Central memory CD8-positive, alpha-beta T cell (primary cell): ENCODE measurements at regions not wholly inside any gene's neighbourhood (a gene's known extent, or its start where the extent isn't known, plus 50 kb on each side); places are given as distances from the start of the nearest gene placed in this dataset.

Experiments used
- ATAC-seq: fragments of 150-1000 bp; cut with Tn5 transposase; replicated peaks from 2 replicates; pipeline ENCODE4 v1.10.0; 2022; ENCODE audit warnings: mild to moderate bottlenecking, moderate FRiP score, moderate number of reproducible peaks; ENCODE audit not compliant: poor library complexity, severe bottlenecking; ENCODE audit errors: extremely low read depth
- DNase-seq, 2 donors: peaks; one replicate each; pipeline ENCODE4 v3.0.0; 2021; ENCODE audit warnings: low spot score in 2 of 2
- H3K27ac Mint-ChIP-seq: one replicate; pipeline ENCODE4 v1.8.0; 2022; ENCODE audit warnings: low read depth, mild to moderate bottlenecking, moderate library complexity, mixed read lengths
- H3K27me3 Mint-ChIP-seq: one replicate; pipeline ENCODE4 v1.8.0; 2022; ENCODE audit warnings: mixed read lengths
- H3K36me3 Mint-ChIP-seq: one replicate; pipeline ENCODE4 v1.8.0; 2022; ENCODE audit warnings: mild to moderate bottlenecking, moderate library complexity, mixed read lengths; ENCODE audit not compliant: insufficient read depth
- H3K4me1 Mint-ChIP-seq: one replicate; pipeline ENCODE4 v1.8.0; 2022; ENCODE audit warnings: mixed read lengths
- H3K4me3 Mint-ChIP-seq: one replicate; pipeline ENCODE4 v1.8.0; 2022; ENCODE audit warnings: mild to moderate bottlenecking, moderate library complexity, mixed read lengths
- H3K9me3 Mint-ChIP-seq: one replicate; pipeline ENCODE4 v1.8.0; 2022; ENCODE audit warnings: mixed read lengths

- H3K9me3 Mint-ChIP-seq: no peaks in the 10 kb centered on the region
- ATAC-seq (no peak), DNase-seq (no peak)
- no peaks in the 10 kb centered on the region for H3K27me3 Mint-ChIP-seq
- no peak overlapping the region for H3K4me3 Mint-ChIP-seq
- H3K36me3 Mint-ChIP-seq: no peaks in the 10 kb centered on the region
- no peak overlapping the region for H3K27ac Mint-ChIP-seq
- no peaks in the 10 kb centered on the region for H3K4me1 Mint-ChIP-seq
These were observed 51.2 kb upstream of the KMT2C start for GRCh38 chr7:152486968-152487367.

- H3K4me1 Mint-ChIP-seq: no peaks in the 10 kb centered on the region
- H3K9me3 Mint-ChIP-seq: no peaks in the 10 kb centered on the region
- H3K36me3 Mint-ChIP-seq: no peaks in the 10 kb centered on the region
- no peaks in the 10 kb centered on the region for H3K27me3 Mint-ChIP-seq
- H3K4me3 Mint-ChIP-seq: no peak overlapping the region
- DNase-seq (no peak), ATAC-seq (no peak)
- no peak overlapping the region for H3K27ac Mint-ChIP-seq
These were observed 50.0 kb upstream of the KMT2C start for GRCh38 chr7:152485826-152486225.
